ENCODE measurements at regions not wholly inside any gene's neighbourhood (a gene's known extent, or its start where the extent isn't known, plus 50 kb on each side); places are given as distances from the start of the nearest gene placed in this dataset.

- no TSS peak for BruUV-seq (replicated peaks)
- Histone ChIP-seq H3K79me2 (ENCODE audit: insufficient read depth, low read length) (no peaks in the 10 kb centered on the region), H3K36me3 (ENCODE audit: control insufficient read depth in 1 of 2, insufficient read depth in 2 of 2, low read length in 2 of 2) (no peaks in the 10 kb centered on the region), H2AFZ (ENCODE audit: low read depth, low read length, poor library complexity, severe bottlenecking) (no peak overlapping the region), H3K4me2 (ENCODE audit: low read length) (no peak overlapping the region), H3K27ac (ENCODE audit: low read depth, low read length) (no peak overlapping the region), H3K9ac (ENCODE audit: low read length) (no peak overlapping the region), H3K4me1 (ENCODE audit: control insufficient read depth in 1 of 2, insufficient read depth in 2 of 2, low read length in 2 of 2) (no peaks in the 10 kb centered on the region), H3K4me3 (replicated peaks in 1 of 2; ENCODE audit: low read depth in 1 of 2, low read length in 2 of 2) (no peak overlapping the region), H3K9me3 (ENCODE audit: control insufficient read depth in 1 of 2, insufficient read depth in 1 of 2, low read depth in 1 of 2, low read length in 2 of 2) (no peaks in the 10 kb centered on the region), H3K27me3 (ENCODE audit: insufficient read depth, low read length) (no peaks in the 10 kb centered on the region; the same call in 1 of the 2 replicates), H3K9me2 (ENCODE audit: insufficient read depth) (no peaks in the 10 kb centered on the region), H4K20me1 (ENCODE audit: insufficient read depth) (no peaks in the 10 kb centered on the region; the same call in 1 of the 2 replicates)
- ChIA-PET POLR2A (no interaction called here), CTCF (no interaction called here), RAD21 (ENCODE audit: low non-redundant PET in 1 of 2, low total read pairs in 2 of 2, uncharacterized antibody in 2 of 2, unreplicated experiment in 2 of 2) (no interaction called here)
- no peak for ATAC-seq
- TF ChIP-seq POLR2AphosphoS5 (IDR thresholded peaks at IDR 0.05; ENCODE audit: low read depth, low read length) (no peak), ZNF274 (IDR thresholded peaks at IDR 0.05; ENCODE audit: low read depth, low read length) (no peak), TCF7L2 (IDR thresholded peaks at IDR 0.05; ENCODE audit: borderline replicate concordance, extremely low read depth, insufficient read depth, insufficient read length) (no peak), EZH2 (IDR thresholded peaks at IDR 0.05) (no peak), RAD21 (IDR thresholded peaks at IDR 0.05; ENCODE audit: low read depth) (no peak), ELF1 (IDR thresholded peaks at IDR 0.05; ENCODE audit: borderline replicate concordance, low read depth) (no peak), SRF (IDR thresholded peaks at IDR 0.05; ENCODE audit: low read depth) (no peak), REST (IDR thresholded peaks at IDR 0.05; ENCODE audit: low read depth) (no peak)
- DNase-seq (ENCODE audit: low read depth, low spot score), result no peak
- intact Hi-C loops (cut with micrococcal nuclease), result no loop called here
Observed at GRCh38 chr2:164220265-164220664, 401.0 kb downstream of the GRB14 start.
